HepG2 (cell line): ENCODE measurements at regions not wholly inside any gene's neighbourhood (a gene's known extent, or its start where the extent isn't known, plus 50 kb on each side); places are given as distances from the start of the nearest gene placed in this dataset.

Experiments
- ATAC-seq: fragments of 200-7000 bp; cut with Tn5 transposase; 3 replicates; pipeline ENCODE4 v1.9.1; 2020; ENCODE audit warnings: mild to moderate bottlenecking, moderate library complexity
- BruUV-seq: library from RNA; stranded (reverse); fragments of 400-500 nt; replicated peaks from 2 replicates; lab custom pipeline; 2021; lab: Mats Ljungman, UMichigan
- CTCF ChIA-PET: fragments of 300-600 bp; formaldehyde crosslinking; extraction: SDS; loops from one replicate; lab custom pipeline; 2021; ENCODE audit warnings: low total read pairs, inconsistent platforms, low intra/inter-chr PET ratio; lab: Yijun Ruan, JAX
- POLR2A ChIA-PET: fragments of 350-600 bp; sonication (Branson Sonifier 250); formaldehyde crosslinking; loops from one replicate; lab custom pipeline; 2020; ENCODE audit warnings: antibody characterized with exemption, inconsistent platforms; lab: Yijun Ruan, JAX
- DNase-seq: peaks from one replicate; pipeline ENCODE4 v3.0.0-alpha.2; 2015; ENCODE audit warnings: low spot score
- FAIRE-seq: peaks from 3 replicates; lab custom pipeline; 2011; peaks lifted over from hg19 to GRCh38; lab: Jason Lieb, UNC
- H2AFZ ChIP-seq: one replicate; pipeline ENCODE4 v1.6.1; 2011; ENCODE audit warnings: low read length, inconsistent platforms
- H3K27ac ChIP-seq: fragments of 300-600 bp; 3 replicates; pipeline ENCODE4 v1.8.0; 2011; ENCODE audit warnings: mixed run types, mild to moderate bottlenecking, mixed read lengths, low read length, inconsistent platforms; ENCODE audit not compliant: insufficient read depth; ENCODE audit errors: extremely low read length
- H3K27me3 ChIP-seq, 2 experiments: fragments of 200-600 bp in 1 of 2; 2 replicates in 1 of 2; 3 replicates in 1 of 2; pipeline versions ENCODE4 v1.6.0 to v1.8.0; 2011; ENCODE audit warnings: low read length in 2 of 2, mild to moderate bottlenecking in 2 of 2, moderate library complexity in 2 of 2, inconsistent platforms in 1 of 2; ENCODE audit not compliant: insufficient read depth in 2 of 2, control insufficient read depth in 1 of 2
- H3K36me3 ChIP-seq, 2 experiments: fragments of 200-600 bp in 1 of 2; replicated peaks in 1 of 2; 2 replicates in 1 of 2; 3 replicates in 1 of 2; pipeline versions ENCODE4 v1.5.1 to v1.8.0; 2011; ENCODE audit warnings: low read length in 2 of 2, inconsistent platforms in 1 of 2; ENCODE audit not compliant: insufficient read depth in 2 of 2, control insufficient read depth in 1 of 2
- H3K4me1 ChIP-seq: 2 replicates; pipeline ENCODE4 v1.5.1; 2012; ENCODE audit warnings: low read length, inconsistent platforms; ENCODE audit not compliant: insufficient read depth
- H3K4me2 ChIP-seq: 2 replicates; pipeline ENCODE4 v1.6.0; 2011; ENCODE audit warnings: low read depth, low read length, inconsistent platforms
- H3K4me3 ChIP-seq, 3 experiments: fragments of 200-600 bp in 1 of 3; sonication (generic), shearing (Covaris generic) in 1 of 3; replicated peaks in 1 of 3; 2 replicates each; pipeline ENCODE4 v1.5.1; 2011 to 2016; ENCODE audit warnings: low read length in 3 of 3, inconsistent platforms in 2 of 3, low read depth in 2 of 3, mild to moderate bottlenecking in 2 of 3, control low read depth in 1 of 3, mixed read lengths in 1 of 3; ENCODE audit not compliant: insufficient read depth in 1 of 3
- H3K79me2 ChIP-seq: one replicate; pipeline ENCODE4 v1.6.1; 2011; ENCODE audit warnings: low read length, inconsistent platforms; ENCODE audit not compliant: insufficient read depth
- H3K9ac ChIP-seq: 2 replicates; pipeline ENCODE4 v1.6.0; 2011; ENCODE audit warnings: mild to moderate bottlenecking, low read depth, low read length, inconsistent platforms; ENCODE audit not compliant: insufficient read depth
- H3K9me3 ChIP-seq: 2 replicates; pipeline ENCODE4 v1.5.1; 2012; ENCODE audit warnings: mild to moderate bottlenecking, low read length
- H4K20me1 ChIP-seq: 2 replicates; pipeline ENCODE4 v1.6.0; 2011; ENCODE audit warnings: inconsistent platforms, mild to moderate bottlenecking, low read length, moderate library complexity; ENCODE audit not compliant: insufficient read depth
- NFKB2 ChIP-seq: sonication (generic); formaldehyde crosslinking; IDR thresholded peaks from 2 replicates; pipeline ENCODE4 v1.4.0; 2020; ENCODE audit warnings: missing genetic modification reagents, borderline replicate concordance
- SNAI1 ChIP-seq: sonication (generic); formaldehyde crosslinking; IDR thresholded peaks from 2 replicates; pipeline ENCODE4 v1.5.0; 2020; ENCODE audit warnings: mild to moderate bottlenecking, missing genetic modification reagents, borderline replicate concordance
- ZNF781 ChIP-seq: sonication (generic); formaldehyde crosslinking; IDR thresholded peaks from 2 replicates; pipeline ENCODE4 v1.5.1; 2020; ENCODE audit warnings: borderline replicate concordance, mild to moderate bottlenecking, missing genetic modification reagents; ENCODE audit errors: not compliant biosample characterization
- WGBS: methylation state at CpG from one replicate; pipeline ENCODE4 v1.1.6; 2017; ENCODE audit warnings: low lambda C conversion rate; 5-methylcytosine and 5-hydroxymethylcytosine counted together
- in situ Hi-C: cut with HindIII; loops from 2 replicates; pipeline ENCODE4 v1.10.0; 2017; ENCODE audit warnings: low pct_unique_long_range_greater_than_20kb; ENCODE audit not compliant: extremely low pct_ligation_motif_present
- intact Hi-C: fragments of 100-400 bp; cut with micrococcal nuclease; formaldehyde crosslinking; loops from one replicate; pipeline ENCODE4 v1.10.0; 2022; ENCODE audit not compliant: unreplicated experiment
- TF ChIP-seq, protein P1 (sequence below): sonication (generic); formaldehyde crosslinking; IDR thresholded peaks from 2 replicates; pipeline ENCODE4 v1.4.0; 2020; ENCODE audit warnings: mild to moderate bottlenecking, missing genetic modification reagents, borderline replicate concordance
- TF ChIP-seq, protein P2 (sequence below): sonication (generic); formaldehyde crosslinking; IDR thresholded peaks from 2 replicates; pipeline ENCODE4 v1.4.0; 2020; ENCODE audit warnings: mild to moderate bottlenecking, missing genetic modification reagents
- TF ChIP-seq, protein P3 (sequence below): sonication (generic); formaldehyde crosslinking; IDR thresholded peaks from 2 replicates; pipeline ENCODE4 v1.4.0; 2020; ENCODE audit warnings: mild to moderate bottlenecking, low read depth, missing genetic modification reagents

DNA sequence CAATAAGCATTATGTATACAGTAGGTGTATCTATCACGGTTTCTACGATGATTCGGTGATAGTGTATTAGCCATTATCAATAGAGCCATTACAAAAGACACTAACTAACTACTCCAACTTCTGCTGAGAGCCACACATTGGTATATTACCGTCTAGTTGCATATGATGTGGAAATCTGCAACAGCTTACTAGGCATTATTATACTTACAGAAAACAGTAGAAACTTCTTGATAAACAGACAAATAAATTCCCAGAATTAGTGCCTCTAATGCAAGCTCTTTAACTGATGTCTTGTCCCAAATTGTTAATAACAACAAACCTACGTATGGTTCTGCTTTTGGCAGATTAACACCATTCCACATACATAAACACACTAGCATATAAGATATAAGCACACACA lies 1923.0 kb upstream of the PIK3C3 start:
- H3K27ac ChIP-seq: no peak overlapping the region
- H3K36me3 ChIP-seq: no peaks in the 10 kb centered on the region
- intact Hi-C loops (no loop called here), in situ Hi-C loops (no loop called here)
- ChIA-PET POLR2A (no interaction called here), CTCF (no interaction called here)
- BruUV-seq: no TSS peak
- 12% methylated on average over 5 of the region's 5 CpGs for WGBS
- no peak overlapping the region for H2AFZ ChIP-seq
- FAIRE-seq (no peak), DNase-seq (no peak), ATAC-seq (no peak)
- no peaks in the 10 kb centered on the region for H3K79me2 ChIP-seq
- no peak overlapping the region for H3K9ac ChIP-seq
- no peaks in the 10 kb centered on the region for H3K27me3 ChIP-seq
- H3K9me3 ChIP-seq: no peaks in the 10 kb centered on the region
- no peaks in the 10 kb centered on the region for H3K4me1 ChIP-seq
- no peak overlapping the region for H3K4me2 ChIP-seq
- no peak overlapping the region for H3K4me3 ChIP-seq
- H4K20me1 ChIP-seq: no peaks in the 10 kb centered on the region
- TF ChIP-seq, protein P1, sequence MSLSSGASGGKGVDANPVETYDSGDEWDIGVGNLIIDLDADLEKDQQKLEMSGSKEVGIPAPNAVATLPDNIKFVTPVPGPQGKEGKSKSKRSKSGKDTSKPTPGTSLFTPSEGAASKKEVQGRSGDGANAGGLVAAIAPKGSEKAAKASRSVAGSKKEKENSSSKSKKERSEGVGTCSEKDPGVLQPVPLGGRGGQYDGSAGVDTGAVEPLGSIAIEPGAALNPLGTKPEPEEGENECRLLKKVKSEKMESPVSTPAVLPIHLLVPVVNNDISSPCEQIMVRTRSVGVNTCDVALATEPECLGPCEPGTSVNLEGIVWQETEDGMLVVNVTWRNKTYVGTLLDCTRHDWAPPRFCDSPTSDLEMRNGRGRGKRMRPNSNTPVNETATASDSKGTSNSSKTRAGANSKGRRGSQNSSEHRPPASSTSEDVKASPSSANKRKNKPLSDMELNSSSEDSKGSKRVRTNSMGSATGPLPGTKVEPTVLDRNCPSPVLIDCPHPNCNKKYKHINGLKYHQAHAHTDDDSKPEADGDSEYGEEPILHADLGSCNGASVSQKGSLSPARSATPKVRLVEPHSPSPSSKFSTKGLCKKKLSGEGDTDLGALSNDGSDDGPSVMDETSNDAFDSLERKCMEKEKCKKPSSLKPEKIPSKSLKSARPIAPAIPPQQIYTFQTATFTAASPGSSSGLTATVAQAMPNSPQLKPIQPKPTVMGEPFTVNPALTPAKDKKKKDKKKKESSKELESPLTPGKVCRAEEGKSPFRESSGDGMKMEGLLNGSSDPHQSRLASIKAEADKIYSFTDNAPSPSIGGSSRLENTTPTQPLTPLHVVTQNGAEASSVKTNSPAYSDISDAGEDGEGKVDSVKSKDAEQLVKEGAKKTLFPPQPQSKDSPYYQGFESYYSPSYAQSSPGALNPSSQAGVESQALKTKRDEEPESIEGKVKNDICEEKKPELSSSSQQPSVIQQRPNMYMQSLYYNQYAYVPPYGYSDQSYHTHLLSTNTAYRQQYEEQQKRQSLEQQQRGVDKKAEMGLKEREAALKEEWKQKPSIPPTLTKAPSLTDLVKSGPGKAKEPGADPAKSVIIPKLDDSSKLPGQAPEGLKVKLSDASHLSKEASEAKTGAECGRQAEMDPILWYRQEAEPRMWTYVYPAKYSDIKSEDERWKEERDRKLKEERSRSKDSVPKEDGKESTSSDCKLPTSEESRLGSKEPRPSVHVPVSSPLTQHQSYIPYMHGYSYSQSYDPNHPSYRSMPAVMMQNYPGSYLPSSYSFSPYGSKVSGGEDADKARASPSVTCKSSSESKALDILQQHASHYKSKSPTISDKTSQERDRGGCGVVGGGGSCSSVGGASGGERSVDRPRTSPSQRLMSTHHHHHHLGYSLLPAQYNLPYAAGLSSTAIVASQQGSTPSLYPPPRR: no peak
- TF ChIP-seq SNAI1 (CRISPR knock-in tag): no peak
- TF ChIP-seq ZNF781 (CRISPR knock-in tag): no peak
- TF ChIP-seq NFKB2: no peak
- TF ChIP-seq, protein P2, sequence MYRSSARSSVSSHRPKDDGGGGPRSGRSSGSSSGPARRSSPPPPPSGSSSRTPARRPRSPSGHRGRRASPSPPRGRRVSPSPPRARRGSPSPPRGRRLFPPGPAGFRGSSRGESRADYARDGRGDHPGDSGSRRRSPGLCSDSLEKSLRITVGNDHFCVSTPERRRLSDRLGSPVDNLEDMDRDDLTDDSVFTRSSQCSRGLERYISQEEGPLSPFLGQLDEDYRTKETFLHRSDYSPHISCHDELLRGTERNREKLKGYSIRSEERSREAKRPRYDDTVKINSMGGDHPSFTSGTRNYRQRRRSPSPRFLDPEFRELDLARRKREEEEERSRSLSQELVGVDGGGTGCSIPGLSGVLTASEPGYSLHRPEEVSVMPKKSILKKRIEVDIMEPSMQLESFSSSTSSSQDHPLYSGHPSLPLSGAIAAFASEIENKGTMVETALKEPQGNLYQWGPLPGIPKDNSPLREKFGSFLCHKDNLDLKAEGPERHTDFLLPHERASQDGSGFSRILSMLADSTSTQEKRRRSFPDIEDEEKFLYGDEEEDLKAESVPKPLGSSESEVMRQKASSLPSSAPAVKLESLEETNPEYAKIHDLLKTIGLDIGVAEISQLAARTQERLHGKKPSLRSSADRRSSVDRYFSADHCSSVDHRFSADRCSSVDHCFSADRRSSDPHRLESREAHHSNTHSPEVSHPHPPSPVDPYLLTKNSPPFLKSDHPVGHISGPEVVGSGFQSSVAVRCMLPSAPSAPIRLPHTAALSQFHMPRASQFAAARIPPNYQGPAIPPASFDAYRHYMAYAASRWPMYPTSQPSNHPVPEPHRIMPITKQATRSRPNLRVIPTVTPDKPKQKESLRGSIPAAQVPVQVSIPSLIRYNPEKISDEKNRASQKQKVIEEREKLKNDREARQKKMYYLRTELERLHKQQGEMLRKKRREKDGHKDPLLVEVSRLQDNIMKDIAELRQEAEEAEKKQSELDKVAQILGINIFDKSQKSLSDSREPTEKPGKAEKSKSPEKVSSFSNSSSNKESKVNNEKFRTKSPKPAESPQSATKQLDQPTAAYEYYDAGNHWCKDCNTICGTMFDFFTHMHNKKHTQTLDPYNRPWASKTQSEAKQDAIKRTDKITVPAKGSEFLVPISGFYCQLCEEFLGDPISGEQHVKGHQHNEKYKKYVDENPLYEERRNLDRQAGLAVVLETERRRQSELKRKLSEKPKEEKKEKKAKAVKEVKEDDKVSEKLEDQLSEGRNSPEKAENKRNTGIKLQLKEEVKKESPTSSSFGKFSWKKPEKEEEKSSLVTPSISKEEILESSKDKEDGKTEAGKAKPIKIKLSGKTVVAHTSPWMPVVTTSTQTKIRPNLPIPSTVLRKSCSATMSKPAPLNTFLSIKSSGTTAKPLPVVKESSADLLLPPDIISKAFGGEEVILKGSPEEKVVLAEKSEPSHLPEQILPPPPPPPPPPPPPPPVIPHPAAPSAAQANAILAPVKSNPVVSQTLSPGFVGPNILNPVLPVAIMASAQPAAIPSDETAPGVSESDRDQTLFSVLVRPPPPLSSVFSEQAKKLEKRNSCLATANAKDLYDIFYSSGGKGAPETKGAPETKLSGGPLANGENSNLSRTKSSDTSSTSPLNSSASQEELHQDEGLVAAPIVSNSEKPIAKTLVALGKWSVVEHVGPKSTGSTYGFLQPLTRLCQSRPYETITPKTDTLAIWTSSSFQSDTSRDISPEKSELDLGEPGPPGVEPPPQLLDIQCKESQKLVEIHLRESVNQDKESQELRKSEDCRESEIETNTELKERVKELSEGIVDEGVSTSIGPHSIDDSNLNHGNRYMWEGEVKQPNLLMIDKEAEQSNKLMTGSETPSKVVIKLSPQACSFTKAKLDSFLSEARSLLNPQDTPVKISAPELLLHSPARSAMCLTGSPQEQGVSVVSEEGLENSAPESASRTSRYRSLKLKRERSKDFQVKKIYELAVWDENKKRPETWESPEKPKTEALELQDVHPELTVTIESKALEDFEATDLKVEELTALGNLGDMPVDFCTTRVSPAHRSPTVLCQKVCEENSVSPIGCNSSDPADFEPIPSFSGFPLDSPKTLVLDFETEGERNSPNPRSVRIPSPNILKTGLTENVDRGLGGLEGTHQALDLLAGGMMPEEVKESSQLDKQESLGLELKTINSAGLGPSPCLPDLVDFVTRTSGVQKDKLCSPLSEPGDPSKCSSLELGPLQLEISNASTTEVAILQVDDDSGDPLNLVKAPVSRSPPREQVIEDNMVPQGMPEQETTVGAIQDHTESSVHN (CRISPR knock-in tag): no peak
- TF ChIP-seq, protein P3, sequence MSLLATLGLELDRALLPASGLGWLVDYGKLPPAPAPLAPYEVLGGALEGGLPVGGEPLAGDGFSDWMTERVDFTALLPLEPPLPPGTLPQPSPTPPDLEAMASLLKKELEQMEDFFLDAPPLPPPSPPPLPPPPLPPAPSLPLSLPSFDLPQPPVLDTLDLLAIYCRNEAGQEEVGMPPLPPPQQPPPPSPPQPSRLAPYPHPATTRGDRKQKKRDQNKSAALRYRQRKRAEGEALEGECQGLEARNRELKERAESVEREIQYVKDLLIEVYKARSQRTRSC (CRISPR knock-in tag): no peak
